DOHH2 (cell line): ENCODE measurements at regions not wholly inside any gene's neighbourhood (a gene's known extent, or its start where the extent isn't known, plus 50 kb on each side); places are given as distances from the start of the nearest gene placed in this dataset.

Experiments
- H3F3A ChIP-seq: fragments of 200-600 bp; sonication (generic), shearing (Covaris generic); 2 replicates; pipeline ENCODE4 v1.6.0; 2016; ENCODE audit warnings: antibody characterized with exemption, mild to moderate bottlenecking; ENCODE audit not compliant: control insufficient read depth, insufficient read depth
- H3K27ac ChIP-seq: fragments of 200-600 bp; sonication (generic); 2 replicates; pipeline ENCODE4 v1.5.1; 2014; ENCODE audit warnings: low read depth, mild to moderate bottlenecking, low read length, moderate library complexity
- H3K27me3 ChIP-seq: fragments of 200-600 bp; sonication (generic); 2 replicates; pipeline ENCODE4 v1.6.1; 2014; ENCODE audit warnings: mild to moderate bottlenecking, low read length, mixed read lengths; ENCODE audit not compliant: control insufficient read depth
- H3K36me3 ChIP-seq: fragments of 200-600 bp; sonication (generic); 2 replicates; pipeline ENCODE4 v1.6.1; 2014; ENCODE audit warnings: mild to moderate bottlenecking, low read length, moderate library complexity, mixed read lengths; ENCODE audit not compliant: control insufficient read depth
- H3K4me1 ChIP-seq: fragments of 200-600 bp; sonication (generic); 2 replicates; pipeline ENCODE4 v1.6.1; 2014; ENCODE audit warnings: mild to moderate bottlenecking, low read length, mixed read lengths; ENCODE audit not compliant: control insufficient read depth
- H3K4me2 ChIP-seq: fragments of 200-600 bp; sonication (generic); 2 replicates; pipeline ENCODE4 v1.6.0; 2014; ENCODE audit warnings: mild to moderate bottlenecking, low read length, moderate library complexity
- H3K4me3 ChIP-seq: fragments of 200-600 bp; sonication (generic); 2 replicates; pipeline ENCODE4 v1.5.1; 2014; ENCODE audit warnings: mild to moderate bottlenecking, low read length, mixed read lengths
- H3K79me2 ChIP-seq: fragments of 200-600 bp; sonication (generic); 2 replicates; pipeline ENCODE4 v1.6.1; 2014; ENCODE audit warnings: mild to moderate bottlenecking, low read length, mixed read lengths; ENCODE audit not compliant: control insufficient read depth
- H3K9me2 ChIP-seq: fragments of 200-600 bp; sonication (generic); replicated peaks from 2 replicates; pipeline ENCODE4 v1.6.1; 2014; ENCODE audit warnings: mild to moderate bottlenecking, low read length, mixed read lengths; ENCODE audit not compliant: control insufficient read depth
- H3K9me3 ChIP-seq: fragments of 200-600 bp; sonication (generic); 2 replicates; pipeline ENCODE4 v1.6.1; 2014; ENCODE audit warnings: antibody characterized with exemption, low read length, mixed read lengths; ENCODE audit not compliant: control insufficient read depth, insufficient read depth
- H4K20me1 ChIP-seq: fragments of 200-600 bp; sonication (generic); 2 replicates; pipeline ENCODE4 v1.6.0; 2014; ENCODE audit warnings: low read depth, mild to moderate bottlenecking, antibody characterized with exemption, low read length, moderate library complexity; ENCODE audit not compliant: control insufficient read depth, insufficient read depth
- EZH2phosphoT487 ChIP-seq: fragments of 200-600 bp; sonication (generic); IDR thresholded peaks from 2 replicates; pipeline ENCODE4 v1.6.1; 2017; ENCODE audit warnings: borderline replicate concordance, mild to moderate bottlenecking, antibody characterized with exemption, low read length, moderate library complexity, mixed read lengths
- TF ChIP-seq, protein P1 (sequence below): fragments of 200-600 bp; sonication (generic); IDR thresholded peaks from one replicate; pipeline ENCODE4 v1.5.1; 2014; ENCODE audit warnings: antibody characterized with exemption, mild to moderate bottlenecking, low read depth, low read length; ENCODE audit not compliant: poor library complexity, severe bottlenecking

DNA sequence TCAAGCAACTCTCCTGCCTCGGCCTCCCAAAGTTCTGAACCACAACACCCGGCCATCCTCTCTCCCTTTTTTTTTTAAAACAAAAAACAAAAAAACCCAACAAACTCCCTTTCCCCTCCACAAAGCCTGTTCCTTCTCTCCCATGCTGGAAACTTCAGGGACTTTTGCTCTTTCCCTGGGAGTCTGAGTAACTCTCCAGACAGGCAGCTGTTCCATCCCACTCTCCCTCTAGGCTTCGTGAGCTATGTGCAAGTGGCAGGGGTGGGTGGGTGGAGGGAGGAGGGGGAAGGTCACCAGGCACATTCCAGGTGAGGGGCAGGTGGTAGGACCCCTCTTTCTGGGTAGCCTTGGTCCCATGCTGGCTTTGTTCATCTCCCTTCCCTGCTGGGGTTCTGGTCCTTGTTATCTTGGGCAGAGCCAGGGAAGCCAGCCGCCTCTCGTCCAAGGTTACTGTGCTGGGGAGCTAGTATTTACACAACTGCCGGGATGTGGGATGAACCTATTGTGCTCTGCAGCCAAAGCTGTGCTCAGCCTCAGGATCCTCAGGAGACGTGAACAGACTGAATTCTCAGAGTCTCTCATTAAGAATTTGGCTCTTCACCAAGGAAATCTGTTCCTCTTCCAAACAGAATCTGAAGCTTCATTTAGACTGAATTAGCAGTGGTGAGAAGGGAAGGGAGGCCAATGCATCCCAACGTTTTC lies 106.9 kb downstream of the LIPG start:
- Histone ChIP-seq H3K27me3 (peaks cover 7% of the 10 kb centered on the region), H4K20me1 (no peaks in the 10 kb centered on the region), H3K36me3 (no peaks in the 10 kb centered on the region), H3F3A (no peaks in the 10 kb centered on the region), H3K9me3 (no peaks in the 10 kb centered on the region), H3K4me3 (no peak overlapping the region), H3K9me2 (no peaks in the 10 kb centered on the region), H3K79me2 (no peaks in the 10 kb centered on the region), H3K4me1 (no peaks in the 10 kb centered on the region), H3K4me2 (no peak overlapping the region), H3K27ac (no peak overlapping the region)
- no peak for TF ChIP-seq EZH2phosphoT487
- TF ChIP-seq, protein P1, sequence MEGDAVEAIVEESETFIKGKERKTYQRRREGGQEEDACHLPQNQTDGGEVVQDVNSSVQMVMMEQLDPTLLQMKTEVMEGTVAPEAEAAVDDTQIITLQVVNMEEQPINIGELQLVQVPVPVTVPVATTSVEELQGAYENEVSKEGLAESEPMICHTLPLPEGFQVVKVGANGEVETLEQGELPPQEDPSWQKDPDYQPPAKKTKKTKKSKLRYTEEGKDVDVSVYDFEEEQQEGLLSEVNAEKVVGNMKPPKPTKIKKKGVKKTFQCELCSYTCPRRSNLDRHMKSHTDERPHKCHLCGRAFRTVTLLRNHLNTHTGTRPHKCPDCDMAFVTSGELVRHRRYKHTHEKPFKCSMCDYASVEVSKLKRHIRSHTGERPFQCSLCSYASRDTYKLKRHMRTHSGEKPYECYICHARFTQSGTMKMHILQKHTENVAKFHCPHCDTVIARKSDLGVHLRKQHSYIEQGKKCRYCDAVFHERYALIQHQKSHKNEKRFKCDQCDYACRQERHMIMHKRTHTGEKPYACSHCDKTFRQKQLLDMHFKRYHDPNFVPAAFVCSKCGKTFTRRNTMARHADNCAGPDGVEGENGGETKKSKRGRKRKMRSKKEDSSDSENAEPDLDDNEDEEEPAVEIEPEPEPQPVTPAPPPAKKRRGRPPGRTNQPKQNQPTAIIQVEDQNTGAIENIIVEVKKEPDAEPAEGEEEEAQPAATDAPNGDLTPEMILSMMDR, result no peak

DNA sequence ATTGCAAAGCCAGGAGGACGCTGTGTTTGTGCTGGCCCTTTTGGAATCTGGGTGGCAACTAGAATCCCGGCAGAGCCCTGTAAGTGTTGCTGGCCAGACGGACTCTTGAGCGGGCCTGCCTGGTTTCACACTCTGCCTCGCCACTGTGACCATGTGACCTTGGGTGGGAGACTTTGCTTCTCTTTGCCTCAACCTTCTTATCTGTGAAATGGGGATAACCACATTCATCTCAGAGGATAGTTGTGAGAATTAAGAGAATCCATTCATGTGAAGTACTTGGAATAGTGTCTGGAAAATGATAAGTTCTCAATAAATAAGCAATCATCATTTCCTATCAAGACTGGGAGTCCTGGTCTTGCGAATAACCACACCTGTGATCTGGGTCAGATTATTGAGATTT lies 105.6 kb downstream of the LIPG start:
- H3K4me3 ChIP-seq, result no peak overlapping the region
- no peak overlapping the region for H3K27ac ChIP-seq
- peaks cover 3% of the 10 kb centered on the region for H3K27me3 ChIP-seq
- H3K36me3 ChIP-seq, result no peaks in the 10 kb centered on the region
- TF ChIP-seq EZH2phosphoT487, result no peak
- TF ChIP-seq, protein P1, result no peak
- no peak overlapping the region for H3K4me2 ChIP-seq
- H3F3A ChIP-seq, result no peaks in the 10 kb centered on the region
- H3K4me1 ChIP-seq, result no peaks in the 10 kb centered on the region
- H3K9me3 ChIP-seq, result no peaks in the 10 kb centered on the region
- no peaks in the 10 kb centered on the region for H4K20me1 ChIP-seq
- H3K9me2 ChIP-seq, result no peaks in the 10 kb centered on the region
- H3K79me2 ChIP-seq, result no peaks in the 10 kb centered on the region

DNA sequence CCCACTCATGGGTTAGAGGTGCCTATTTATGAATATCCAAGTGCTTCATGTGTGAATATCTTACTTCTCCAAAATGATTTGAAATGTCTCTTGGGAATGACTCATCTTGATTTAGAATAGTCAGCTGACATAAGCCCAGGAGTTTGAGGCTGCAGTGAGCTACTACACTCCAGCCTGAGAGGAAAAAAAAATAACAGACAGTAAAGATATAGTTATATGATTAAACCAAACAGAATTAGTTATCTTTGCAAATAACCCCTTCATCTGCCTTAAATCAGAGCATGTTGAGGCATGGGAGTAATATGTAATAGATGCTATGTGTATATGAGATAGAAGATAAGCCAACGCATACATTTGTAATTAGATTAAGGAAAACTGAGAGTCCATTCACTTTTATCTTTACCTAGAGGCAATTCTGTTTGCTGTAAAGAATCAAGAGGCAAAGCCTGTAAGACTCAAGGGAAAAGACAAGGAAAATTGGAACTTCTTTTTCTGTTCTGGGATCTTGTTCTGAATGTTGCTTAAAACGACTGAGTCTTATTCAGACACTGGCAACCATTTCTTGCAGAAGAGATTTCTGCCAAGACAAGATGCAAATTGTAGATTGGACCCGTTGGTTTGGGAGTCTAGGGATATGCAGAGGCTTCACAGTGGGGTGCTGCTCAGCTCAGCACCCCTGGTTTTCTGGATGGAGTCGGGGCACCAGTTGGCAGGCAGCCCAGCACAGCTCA lies 104.4 kb downstream of the LIPG start:
- Histone ChIP-seq H3K27me3 (no peaks in the 10 kb centered on the region), H3F3A (no peaks in the 10 kb centered on the region), H3K4me1 (no peaks in the 10 kb centered on the region), H3K27ac (no peak overlapping the region), H4K20me1 (no peaks in the 10 kb centered on the region), H3K4me2 (no peak overlapping the region), H3K79me2 (no peaks in the 10 kb centered on the region), H3K4me3 (no peak overlapping the region), H3K36me3 (no peaks in the 10 kb centered on the region), H3K9me2 (no peaks in the 10 kb centered on the region), H3K9me3 (no peaks in the 10 kb centered on the region)
- TF ChIP-seq, protein P1, result no peak
- TF ChIP-seq EZH2phosphoT487, result no peak
